GM12878 (cell line): ENCODE measurements at regions not wholly inside any gene's neighbourhood (a gene's known extent, or its start where the extent isn't known, plus 50 kb on each side); places are given as distances from the start of the nearest gene placed in this dataset.

Experiments
- BRCA1 ChIP-seq: IDR thresholded peaks from 2 replicates; pipeline ENCODE4 v1.6.1; 2011; ENCODE audit warnings: low read depth, low read length, improper control_type of control experiment
- DPF2 ChIP-seq: fragments of 450-650 bp; IDR thresholded peaks from 2 replicates; pipeline ENCODE4 v1.6.1; 2017; ENCODE audit warnings: mild to moderate bottlenecking
- MYC ChIP-seq: IDR thresholded peaks from 2 replicates; pipeline ENCODE4 v1.6.1; 2011; ENCODE audit warnings: mild to moderate bottlenecking, low read length, moderate library complexity, inconsistent platforms; ENCODE audit not compliant: insufficient read depth, insufficient replicate concordance, insufficient read length, severe bottlenecking
- POLR2A ChIP-seq: IDR thresholded peaks from 2 replicates; pipeline ENCODE4 v1.6.1; 2011; ENCODE audit warnings: low read depth, mild to moderate bottlenecking, low read length
- POLR2AphosphoS5 ChIP-seq: IDR thresholded peaks from 2 replicates; pipeline ENCODE4 v1.6.1; 2011; ENCODE audit warnings: mild to moderate bottlenecking, low read length, inconsistent platforms
- RCOR1 ChIP-seq: conservative IDR thresholded peaks from 2 replicates; pipeline ENCODE4 v1.6.1; 2012; ENCODE audit warnings: low read depth, low read length, improper control_type of control experiment
- SREBF1 ChIP-seq: IDR thresholded peaks from 2 replicates; pipeline ENCODE4 v1.6.1; 2012; ENCODE audit warnings: mild to moderate bottlenecking, low read length
- SREBF2 ChIP-seq: IDR thresholded peaks from 2 replicates; pipeline ENCODE4 v1.6.1; 2012; ENCODE audit warnings: mild to moderate bottlenecking, low read length
- TF ChIP-seq, protein P1 (sequence below), 3 experiments: IDR thresholded peaks in 2 of 3; conservative IDR thresholded peaks in 1 of 3; 2 replicates each; pipeline ENCODE4 v1.5.1; 2011; ENCODE audit warnings: low read depth in 3 of 3, low read length in 3 of 3, mild to moderate bottlenecking in 3 of 3, control low read depth in 2 of 3, moderate library complexity in 2 of 3, inconsistent platforms in 1 of 3, mixed read lengths in 1 of 3; ENCODE audit not compliant: control insufficient read depth in 2 of 3, insufficient read depth in 1 of 3; ENCODE audit errors: extremely low read depth in 1 of 3
- TF ChIP-seq, protein P2 (sequence below): IDR thresholded peaks from 2 replicates; pipeline ENCODE4 v1.6.1; 2011; ENCODE audit warnings: borderline replicate concordance, low read depth, mild to moderate bottlenecking, moderate library complexity, mixed read lengths, low read length; ENCODE audit not compliant: insufficient read depth; ENCODE audit errors: extremely low read length

GRCh38 chrX:35590210-35590609, 207.9 kb upstream of the MAGEB16 start:
- no peak for TF ChIP-seq RCOR1
- no peak for TF ChIP-seq BRCA1
- no peak for TF ChIP-seq POLR2AphosphoS5
- no peak for TF ChIP-seq DPF2
- TF ChIP-seq, protein P1, sequence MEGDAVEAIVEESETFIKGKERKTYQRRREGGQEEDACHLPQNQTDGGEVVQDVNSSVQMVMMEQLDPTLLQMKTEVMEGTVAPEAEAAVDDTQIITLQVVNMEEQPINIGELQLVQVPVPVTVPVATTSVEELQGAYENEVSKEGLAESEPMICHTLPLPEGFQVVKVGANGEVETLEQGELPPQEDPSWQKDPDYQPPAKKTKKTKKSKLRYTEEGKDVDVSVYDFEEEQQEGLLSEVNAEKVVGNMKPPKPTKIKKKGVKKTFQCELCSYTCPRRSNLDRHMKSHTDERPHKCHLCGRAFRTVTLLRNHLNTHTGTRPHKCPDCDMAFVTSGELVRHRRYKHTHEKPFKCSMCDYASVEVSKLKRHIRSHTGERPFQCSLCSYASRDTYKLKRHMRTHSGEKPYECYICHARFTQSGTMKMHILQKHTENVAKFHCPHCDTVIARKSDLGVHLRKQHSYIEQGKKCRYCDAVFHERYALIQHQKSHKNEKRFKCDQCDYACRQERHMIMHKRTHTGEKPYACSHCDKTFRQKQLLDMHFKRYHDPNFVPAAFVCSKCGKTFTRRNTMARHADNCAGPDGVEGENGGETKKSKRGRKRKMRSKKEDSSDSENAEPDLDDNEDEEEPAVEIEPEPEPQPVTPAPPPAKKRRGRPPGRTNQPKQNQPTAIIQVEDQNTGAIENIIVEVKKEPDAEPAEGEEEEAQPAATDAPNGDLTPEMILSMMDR (IDR thresholded peaks at IDR 0.05 in 2 of 3, conservative IDR thresholded peaks at IDR 0.05 in 1 of 3; ENCODE audit: control insufficient read depth in 2 of 3, extremely low read depth in 1 of 3, insufficient read depth in 1 of 3, low read depth in 3 of 3, low read length in 3 of 3) = no peak
- no peak for TF ChIP-seq POLR2A
- TF ChIP-seq, protein P2, sequence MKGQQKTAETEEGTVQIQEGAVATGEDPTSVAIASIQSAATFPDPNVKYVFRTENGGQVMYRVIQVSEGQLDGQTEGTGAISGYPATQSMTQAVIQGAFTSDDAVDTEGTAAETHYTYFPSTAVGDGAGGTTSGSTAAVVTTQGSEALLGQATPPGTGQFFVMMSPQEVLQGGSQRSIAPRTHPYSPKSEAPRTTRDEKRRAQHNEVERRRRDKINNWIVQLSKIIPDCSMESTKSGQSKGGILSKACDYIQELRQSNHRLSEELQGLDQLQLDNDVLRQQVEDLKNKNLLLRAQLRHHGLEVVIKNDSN = no peak
- no peak for TF ChIP-seq MYC
- TF ChIP-seq SREBF1 = no peak
- TF ChIP-seq SREBF2 = no peak
